Fibroblast of skin of scalp (primary cell): ENCODE measurements at regions not wholly inside any gene's neighbourhood (a gene's known extent, or its start where the extent isn't known, plus 50 kb on each side); places are given as distances from the start of the nearest gene placed in this dataset.
A peak's percentile ranks its signal among the peaks of the same experiment; 100 is the strongest.

Experiments used
- DNase-seq: peaks from one replicate; pipeline ENCODE4 v3.0.0-alpha.2; 2013

DNA sequence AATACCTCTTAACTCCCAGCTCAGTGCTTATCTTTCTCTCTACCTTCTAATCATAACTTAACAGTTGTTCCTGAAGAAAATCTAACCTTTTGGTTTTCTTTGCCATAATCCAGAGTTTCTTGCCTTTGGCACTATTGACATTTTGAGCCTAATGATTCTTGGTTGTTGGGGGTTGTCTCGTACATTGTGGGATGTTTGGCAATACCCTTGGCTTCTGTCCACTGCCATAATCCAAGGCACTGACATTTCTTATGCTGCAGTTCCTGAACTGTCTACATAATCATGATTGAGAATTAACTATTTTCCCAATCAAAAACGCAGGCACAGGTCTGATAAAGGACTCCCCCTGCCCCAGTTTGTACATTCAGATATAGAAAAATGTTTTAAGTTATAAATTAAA lies 203.2 kb upstream of the MEX3C start:
- DNase-seq: no peak

DNA sequence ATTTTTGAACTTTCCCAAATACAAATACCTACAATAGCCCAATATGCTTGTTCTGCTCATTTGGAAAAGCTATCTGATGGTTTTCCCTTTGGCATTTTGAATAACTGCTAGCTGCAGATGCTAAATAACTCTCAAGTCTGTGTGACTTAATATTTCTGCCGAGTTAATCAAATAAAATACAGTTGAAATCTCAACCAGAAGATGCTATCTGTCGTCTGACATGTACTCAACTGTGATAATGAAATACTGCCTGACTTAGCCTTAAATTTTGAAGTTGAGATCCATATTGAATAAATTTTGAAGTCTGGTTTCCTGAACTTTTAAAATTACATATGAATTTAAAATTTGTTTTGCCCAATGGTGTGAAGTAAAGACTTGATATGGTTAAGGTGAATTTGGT lies 204.4 kb upstream of the MEX3C start:
- DNase-seq: no peak

DNA sequence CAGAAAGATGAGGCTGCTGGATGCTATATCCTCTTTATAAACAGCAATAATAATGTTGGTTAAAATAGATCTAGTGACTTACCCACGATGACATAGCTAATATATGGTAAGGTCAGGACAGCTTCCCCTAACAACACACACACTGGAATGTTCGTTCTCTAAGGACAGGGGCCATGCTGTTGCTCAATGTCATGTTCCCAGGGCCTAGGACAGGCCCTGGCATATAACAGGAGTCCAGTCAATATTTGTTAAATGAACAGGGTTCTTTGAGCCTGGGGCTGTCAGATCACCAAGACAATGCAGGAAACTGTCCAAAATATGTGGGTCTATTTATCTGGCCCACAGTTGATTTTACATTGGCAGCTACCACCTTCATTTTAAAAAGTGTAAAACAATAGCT lies 207.1 kb upstream of the MEX3C start:
- no peak for DNase-seq

DNA sequence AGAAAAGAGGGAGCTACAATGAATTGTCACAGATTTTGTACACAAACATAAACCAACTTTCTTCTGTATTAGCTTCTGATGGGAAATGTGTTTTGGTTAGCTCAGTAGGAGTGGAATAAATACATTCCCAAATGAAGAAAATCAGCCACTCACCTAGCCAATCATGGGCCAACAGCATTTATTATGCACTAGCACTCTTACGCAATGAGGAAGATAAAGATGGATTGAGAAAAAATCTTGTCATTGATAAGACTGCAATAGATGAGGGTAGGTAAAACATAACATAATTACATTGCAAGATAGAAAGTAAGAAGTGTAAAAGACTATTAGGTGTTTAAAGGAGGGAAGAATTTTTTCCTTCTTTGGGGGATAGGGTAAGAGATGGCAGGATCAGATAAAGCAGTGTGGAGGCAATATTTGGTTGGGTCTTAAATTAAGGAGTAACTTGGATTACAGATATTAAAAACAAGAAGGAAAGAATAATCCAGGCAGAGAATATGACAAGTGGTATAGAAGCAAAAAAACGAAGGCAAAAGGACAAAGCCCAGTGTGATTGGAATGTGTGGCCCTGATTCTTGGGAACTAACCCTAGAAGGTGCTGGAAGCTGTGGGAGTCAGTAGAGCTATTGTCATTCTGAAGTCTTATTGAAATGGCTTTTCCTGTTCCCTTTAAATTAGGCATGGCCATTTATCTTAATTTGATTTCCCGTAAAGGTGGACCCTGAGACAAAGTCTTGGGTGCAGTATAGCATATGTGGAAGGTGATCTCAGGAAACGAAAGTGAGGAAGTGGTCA lies 208.4 kb upstream of the MEX3C start:
- DNase-seq: no peak

DNA sequence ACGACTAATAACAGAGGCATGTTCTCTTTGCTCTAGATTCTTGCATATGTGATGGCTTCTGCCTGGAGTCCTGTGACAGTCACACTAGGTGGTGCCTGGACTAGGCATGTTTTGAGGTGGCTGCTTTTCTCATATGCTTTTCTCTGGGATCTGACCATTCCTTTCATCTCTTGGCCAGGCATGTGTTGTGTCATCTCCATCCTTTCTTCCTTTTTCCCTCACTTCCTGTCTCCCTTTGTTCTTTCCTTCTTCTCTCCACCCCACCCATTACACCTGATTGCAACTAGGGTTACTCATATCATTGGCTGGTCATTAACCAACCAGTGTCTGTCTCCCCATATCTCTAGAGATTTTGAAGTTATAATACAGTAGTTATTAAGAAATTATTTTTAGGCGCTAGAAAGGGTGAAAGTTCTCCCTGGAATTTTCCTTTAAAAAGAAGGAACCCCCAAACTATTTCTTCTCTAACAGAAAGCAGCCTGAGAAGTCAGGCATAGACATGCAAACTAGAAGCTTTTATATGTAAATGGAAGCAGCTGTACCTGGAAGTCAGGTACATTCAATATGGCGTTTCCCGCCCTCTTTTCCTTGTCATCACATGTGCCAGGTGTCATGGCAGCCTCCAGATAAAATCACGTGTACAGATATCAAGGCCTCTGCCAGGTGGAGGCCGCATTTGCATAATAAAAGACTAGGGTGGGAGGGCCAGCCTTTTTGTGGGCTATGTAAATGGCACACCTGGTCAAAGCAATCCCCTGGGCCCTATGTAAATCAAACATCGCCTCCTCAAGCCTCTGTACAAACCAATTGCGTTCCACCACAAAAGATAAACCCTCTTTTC lies 220.4 kb upstream of the MEX3C start:
- DNase-seq: no peak

DNA sequence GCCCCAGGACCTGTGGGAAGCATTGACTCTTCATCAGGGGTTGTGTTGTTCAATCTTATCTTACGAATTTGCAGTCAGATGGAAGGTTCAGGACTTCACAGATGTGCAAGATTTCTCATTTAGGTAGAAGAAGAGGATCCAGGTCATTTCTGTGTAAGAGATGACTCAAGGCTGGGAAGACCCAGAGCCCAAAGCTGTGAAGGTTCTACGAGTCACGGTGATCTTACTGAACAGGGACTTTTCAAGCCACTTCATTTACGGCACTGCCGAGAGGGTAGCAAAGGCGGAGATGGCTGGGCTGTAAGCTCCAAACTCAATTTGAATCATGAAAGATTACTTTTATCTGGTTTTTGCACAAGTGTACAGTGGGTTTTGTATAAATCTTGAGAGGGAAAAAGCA lies 228.0 kb upstream of the MEX3C start:
- DNase-seq: no peak

DNA sequence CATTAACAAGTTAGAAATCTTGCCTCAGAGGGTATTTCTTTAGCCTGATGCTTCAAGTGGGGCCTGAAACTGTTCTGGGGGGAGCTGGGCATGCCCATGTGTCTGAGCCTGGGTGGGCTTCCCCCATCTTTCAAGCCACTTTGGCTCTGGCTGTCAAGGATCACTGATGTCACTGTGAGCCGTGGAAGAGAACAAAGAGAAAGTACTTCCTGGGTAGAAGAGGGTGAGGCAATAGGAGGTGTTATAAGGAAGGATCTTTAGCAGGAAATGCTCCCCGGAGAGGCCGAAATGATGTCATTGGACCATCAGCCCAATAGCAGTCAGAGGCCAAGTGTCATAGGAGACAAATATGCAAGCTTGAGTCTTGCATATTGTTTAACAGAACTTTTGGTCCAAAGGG lies 228.4 kb upstream of the MEX3C start:
- no peak for DNase-seq

DNA sequence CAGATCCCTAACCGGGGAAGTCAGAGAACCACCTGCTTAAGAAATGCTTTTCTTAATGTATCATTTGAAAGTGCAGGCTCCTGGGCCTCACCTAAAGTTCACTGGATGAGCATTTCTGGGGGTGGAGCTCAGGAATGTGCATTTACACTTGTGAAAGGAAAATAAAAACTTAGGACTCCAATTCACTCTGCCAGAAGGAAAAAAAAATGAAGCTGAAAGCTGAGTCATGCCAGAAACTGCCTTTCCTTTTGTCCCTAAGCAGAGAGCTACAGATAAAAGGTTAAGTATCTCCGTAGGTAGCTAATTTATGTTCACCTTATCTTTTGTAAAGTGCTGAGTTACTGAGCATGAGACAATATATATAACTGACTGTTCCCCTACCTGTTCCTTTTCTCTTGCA lies 229.5 kb upstream of the MEX3C start:
- DNase-seq: no peak

DNA sequence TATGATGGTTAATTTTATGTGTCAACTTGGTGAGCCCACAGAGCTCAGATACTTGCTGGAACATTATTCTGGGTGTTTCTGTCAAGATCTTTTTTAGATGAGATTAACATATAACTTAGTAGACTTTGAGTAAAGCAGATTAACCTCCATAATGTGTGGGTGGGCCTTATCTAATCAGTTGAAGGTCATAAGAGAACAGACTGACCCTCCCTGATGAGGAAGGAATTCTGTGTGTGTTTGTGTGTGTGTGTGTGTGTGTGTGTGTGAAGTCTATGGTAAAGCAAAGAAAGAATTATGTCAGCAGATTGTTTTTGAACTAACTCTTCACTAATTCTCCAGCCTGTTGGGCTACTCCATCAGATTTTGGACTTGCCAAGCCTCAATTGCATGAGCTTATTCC lies 232.2 kb upstream of the MEX3C start:
- DNase-seq: no peak

DNA sequence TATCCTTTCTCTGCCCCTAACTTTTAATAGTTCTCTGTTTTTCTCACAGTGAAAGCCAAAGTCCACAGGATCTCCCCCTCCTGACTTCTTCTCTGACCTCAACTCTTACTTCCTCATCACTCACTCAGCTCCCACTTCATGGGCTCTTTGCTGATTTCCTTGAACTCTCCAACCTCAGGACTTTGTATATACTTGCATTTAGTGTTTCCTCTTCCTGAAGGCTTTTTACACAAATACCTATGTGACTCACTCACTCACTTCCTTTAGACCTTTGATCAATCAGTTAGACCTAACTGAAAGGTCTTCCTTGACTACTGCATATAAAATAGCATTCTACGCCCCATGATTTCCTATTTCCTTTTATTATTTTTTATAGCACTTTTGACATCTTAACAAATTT lies 233.1 kb upstream of the MEX3C start:
- DNase-seq: no peak

DNA sequence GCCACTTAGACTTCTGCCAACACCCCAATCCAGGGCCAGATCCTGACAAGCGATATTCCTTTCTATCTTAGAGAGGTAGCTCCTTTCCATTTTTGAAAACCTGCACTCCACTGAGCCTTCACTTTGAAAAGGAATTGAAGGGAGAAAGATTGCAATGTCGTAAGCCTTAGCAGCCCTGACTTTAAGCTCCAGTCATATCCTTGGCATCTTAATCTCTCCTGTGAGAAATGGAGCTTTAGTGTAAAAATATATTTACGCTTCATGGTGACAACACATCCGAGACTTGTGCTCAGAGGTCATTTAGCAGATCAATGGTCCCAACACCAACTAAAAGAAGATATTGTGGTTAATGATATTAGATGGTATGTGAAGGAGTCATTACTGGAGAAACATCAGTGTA lies 235.8 kb upstream of the MEX3C start:
- no peak for DNase-seq

DNA sequence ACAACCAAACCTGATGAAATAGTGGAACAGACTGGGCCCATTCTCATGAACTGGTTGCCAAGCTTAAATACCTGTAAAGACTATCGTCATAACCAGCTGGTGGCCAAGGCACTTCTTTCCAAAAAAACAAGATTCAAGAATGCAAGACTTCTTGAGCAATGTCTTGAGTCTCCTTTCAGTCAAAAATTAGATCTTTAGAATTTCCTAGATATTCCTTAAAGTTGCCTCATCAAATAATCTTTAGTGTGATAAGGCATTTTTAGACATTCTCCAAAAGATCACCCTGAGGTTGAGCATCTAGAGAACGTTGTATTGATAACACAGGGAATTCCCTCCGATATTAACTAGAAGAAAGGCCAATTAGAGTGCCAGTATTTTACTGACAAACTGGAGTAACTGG lies 236.4 kb upstream of the MEX3C start:
- DNase-seq: no peak

DNA sequence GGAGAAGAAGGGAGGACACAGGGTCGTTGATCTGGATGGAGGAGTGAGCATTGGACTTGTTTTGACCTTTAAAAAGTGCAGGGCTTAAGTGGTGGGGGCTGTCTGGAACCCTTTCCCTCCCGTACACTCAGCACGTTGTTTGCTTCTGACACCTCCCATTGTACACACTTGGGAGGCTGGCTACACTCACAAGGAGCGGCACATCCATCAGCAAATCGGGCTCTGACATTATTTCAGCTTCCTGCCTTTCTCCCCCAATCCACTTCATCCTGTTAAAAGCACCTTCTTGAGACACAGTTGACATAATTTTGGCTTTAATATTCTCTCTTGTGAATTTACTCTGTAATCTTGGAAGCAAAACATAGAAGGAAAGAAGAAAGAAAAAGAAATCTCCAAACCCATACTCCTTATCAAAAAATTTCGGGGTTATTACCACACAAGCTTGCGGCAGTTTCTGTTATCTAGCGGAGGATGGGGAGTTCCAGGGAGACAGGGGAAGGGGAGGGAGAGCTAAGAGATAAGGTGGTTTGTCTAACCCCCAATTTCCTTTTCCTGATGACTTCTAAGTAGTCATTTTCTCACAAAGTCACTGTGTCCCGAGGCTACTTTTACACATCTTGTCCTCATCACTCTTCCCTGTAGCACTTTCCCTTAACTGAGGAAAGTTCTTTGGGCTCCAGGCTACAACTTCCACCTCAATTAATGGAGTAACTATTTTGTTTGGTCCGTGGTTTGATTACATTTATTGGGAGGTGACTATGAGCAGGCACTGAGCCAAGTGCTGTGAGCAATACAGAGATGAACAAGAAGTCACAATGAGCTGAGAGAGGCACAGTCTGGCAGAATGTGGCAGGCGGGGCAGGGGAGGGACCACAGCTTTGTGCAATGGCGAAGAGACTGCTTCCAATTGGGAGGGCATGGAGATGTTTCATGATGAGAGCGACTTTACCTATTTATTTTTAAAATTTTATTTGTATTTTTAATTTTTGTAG lies 240.1 kb upstream of the MEX3C start:
- DNase-seq: no peak

DNA sequence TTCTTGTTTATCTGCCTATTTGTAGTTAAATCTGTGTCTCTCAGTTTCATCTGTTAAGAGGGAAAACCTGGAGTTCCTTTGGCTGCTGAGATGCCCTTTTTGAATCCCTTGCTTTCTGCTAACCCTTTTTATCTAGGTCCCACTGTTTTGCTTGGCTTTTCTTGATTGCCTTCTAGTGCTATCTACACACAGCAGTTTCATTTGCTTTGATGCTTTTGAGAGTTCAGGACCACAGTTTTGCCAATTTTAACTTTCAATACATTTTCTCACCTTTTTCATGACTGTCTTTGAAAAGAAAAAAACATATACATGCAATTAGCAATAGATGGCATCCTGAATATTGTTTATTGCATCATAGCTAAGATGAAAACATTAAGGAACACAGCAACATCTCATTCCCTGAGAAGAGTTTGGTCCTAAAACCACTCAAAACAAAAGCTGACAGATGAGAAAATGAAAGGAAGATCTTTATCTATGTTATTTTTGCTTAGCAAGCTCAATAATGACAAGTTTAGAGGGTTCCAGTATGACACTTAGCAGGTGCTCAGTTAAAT lies 241.4 kb upstream of the MEX3C start:
- no peak for DNase-seq

DNA sequence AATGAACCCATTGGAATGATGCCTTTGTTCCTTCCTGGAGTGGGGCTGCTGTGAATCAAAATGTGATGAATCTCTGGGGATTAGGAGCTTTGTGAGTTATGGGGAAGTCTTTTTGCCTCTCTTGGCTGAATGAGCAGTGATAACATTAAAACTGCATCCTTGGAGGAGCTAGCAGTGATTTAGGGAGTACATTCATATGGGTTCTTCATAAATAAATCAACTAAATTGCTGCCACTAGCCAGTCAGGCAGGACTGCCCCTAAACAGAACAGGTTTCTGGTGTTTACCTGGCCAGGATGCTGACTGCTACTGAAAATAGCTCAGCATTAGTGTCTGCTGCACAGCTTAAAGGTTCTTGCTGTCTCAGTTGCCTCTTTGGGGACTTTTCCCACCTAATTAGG lies 244.5 kb upstream of the MEX3C start:
- DNase-seq: no peak

DNA sequence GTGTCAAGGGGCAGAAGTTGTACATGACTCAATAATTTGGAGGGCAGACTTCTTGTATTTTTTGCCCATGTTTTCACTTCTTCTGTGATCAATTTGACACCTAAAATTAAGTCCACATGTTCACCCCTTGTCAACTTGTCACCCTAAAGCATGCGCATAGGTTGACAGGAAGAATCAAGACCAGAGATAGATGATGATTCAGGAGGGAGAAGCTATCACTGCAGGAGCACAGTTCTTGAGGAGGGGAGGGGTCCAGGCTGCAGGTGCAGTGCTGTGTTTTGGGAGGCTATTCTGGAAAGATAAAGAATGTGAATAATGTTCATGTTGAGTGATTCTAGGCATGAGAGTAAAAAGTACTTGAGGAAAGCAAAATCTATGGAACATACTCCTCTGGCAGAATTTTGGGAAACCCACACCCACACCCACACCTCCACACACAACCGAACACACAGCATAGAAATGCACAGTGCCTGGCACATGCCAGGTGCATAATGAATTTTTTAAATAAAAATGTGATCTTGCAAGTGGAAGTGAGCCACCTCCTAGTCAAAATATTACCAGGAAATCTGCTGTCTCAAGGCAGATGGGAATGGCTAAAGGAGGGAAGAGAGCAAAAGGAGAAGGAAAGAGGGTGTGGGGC lies 249.2 kb upstream of the MEX3C start:
- no peak for DNase-seq

DNA sequence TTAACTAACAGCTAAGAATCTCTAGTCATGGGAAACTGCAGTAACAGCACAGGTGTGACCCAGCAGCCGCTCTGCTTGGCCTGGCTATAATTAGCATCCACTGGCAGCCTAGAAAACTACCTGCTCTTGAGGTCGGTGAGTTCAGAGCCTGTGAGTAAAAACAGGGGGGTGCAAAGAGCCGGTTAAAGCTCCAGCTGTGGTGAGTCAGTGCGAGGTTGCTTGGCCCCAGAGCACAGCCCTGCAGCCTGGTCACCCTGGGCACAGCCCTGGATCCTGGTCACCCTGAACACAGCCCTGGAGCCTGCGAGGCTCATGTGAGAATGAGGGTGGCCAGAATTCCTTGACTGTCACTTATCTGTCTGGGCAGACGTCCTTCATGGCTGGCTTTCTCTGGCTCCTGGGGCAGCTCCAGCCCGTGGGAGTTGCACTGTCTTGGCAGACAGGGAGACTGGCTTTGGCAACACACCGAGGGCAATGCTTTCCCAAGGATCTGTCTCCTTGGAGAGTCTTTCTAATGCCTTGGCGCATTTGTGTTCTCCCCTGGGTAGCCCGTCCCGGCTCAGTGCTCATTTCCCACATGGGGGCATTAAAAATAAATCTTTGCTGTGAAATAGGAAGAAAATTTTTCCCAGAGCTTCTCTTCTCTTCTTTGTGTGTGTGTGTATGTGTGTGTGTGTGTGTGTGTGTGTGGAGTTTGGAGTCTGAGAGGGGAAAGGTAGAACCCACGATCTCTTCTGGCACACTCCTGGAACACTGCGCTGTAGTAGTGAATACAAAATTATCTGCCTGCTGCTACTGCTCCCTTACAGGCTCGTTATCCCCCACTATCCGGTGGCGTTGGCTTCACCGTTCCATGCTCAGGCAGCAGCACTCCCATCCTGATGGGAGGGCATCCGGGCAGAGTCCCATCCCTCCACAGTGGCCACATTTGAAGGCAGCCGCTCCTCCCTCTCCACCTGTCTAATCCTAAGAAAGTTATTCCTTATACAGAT lies 250.2 kb upstream of the MEX3C start:
- no peak for DNase-seq

DNA sequence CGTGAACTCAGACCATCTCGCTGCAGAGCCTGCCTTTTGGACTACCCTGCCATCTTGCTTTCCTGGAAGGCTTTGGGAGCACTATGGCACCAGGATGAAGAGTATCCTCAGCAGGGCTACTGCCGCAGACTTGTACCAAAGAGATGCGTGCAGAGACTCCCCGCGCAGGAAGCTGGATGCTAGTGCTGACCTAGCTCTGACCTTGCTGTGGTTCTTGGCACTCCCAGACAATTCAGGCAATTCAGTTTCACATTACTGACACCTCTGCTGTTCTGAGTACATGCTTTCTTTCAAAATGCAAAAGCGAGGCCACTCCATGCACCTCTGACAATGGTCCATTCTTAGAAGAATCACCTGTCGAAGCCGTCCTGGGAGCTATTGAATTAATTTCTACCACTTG lies 251.5 kb upstream of the MEX3C start:
- DNase-seq: no peak

DNA sequence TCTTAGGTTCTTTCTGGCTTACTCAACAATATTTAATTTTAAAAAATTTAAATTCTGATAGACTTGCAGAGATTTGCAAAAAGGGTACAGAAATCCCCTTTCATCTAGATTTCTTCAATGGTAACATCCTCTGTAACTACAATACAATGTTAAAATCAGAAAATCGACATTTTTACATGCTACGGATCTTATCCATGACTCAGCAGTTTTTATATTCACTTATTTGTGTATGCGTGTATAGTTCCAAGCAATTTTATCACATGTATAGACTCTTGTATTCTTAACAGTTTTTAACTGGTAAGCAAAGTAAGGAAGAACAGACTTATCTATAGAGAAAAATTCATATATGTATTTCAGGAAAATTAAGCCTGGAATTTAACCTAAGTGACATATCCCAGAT lies 256.1 kb upstream of the MEX3C start:
- DNase-seq: no peak

DNA sequence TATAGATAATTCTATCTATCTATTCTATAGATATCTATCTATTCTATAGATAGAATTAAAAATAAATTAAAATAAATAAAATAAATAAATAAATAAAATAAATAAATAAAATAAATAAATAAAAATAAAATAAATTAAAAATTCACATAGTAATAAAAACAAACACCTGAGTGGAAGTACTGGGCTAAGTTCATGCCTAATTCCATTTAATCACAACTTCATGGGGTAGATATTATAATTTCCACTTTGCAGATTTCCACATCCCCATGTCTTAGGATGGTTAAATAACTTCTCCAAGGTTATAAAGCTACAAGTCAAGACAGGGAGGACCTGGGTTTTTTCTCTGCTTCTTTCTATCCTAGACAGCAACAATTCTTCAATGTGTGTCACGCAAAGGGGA lies 261.4 kb upstream of the MEX3C start:
- no peak for DNase-seq

DNA sequence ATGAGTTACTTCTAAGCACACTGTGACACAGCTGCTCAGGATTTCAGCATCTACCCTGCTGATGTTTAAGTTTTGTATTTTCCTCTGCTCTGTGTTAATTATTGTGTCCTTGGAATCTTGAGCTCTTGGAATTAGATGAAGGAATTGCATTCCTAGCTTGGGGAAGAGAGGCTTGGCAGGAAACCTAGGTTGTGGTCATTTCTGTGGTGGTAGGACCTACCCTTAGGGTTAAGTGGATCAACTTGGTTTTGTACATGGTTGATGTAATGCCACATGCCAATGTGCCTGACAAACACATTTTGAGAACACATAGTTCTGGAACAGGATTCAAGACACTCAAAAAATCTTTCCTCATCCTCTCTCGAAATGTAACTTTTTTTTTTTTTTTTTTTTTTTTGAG lies 264.5 kb upstream of the MEX3C start:
- peak; percentile 4 for DNase-seq
